Left ventricle myocardium inferior (tissue), 1 donor: ENCODE measurements at regions not wholly inside any gene's neighbourhood (a gene's known extent, or its start where the extent isn't known, plus 50 kb on each side); places are given as distances from the start of the nearest gene placed in this dataset.
"Not testable (repeated sequence)": the region's sequence is repeated elsewhere in the genome, so short reads cannot be mapped to it uniquely, and the experiment has no call there.

Source experiments
- DNase-seq: peaks from one replicate; pipeline ENCODE4 v3.0.0-alpha.2; 2020
- H3K27ac ChIP-seq: fragments of 200-600 bp; replicated peaks from 2 replicates; pipeline ENCODE4 v1.8.0; 2021
- H3K27me3 ChIP-seq: fragments of 200-600 bp; 2 replicates; pipeline ENCODE4 v1.8.0; 2021; ENCODE audit warnings: low read depth
- H3K36me3 ChIP-seq: fragments of 200-600 bp; 2 replicates; pipeline ENCODE4 v1.8.0; 2021
- H3K4me1 ChIP-seq: fragments of 200-600 bp; 2 replicates; pipeline ENCODE4 v1.8.0; 2021
- H3K4me3 ChIP-seq: fragments of 200-600 bp; 2 replicates; pipeline ENCODE4 v1.8.0; 2021; ENCODE audit warnings: mild to moderate bottlenecking, moderate library complexity
- H3K9me3 ChIP-seq: fragments of 200-600 bp; replicated peaks from 2 replicates; pipeline ENCODE4 v1.8.0; 2021
- CTCF ChIP-seq: fragments of 200-600 bp; IDR thresholded peaks from 2 replicates; pipeline ENCODE4 v1.8.0; 2021; ENCODE audit warnings: antibody characterized with exemption, mild to moderate bottlenecking, borderline replicate concordance
- intact Hi-C: fragments of 100-400 bp; cut with micrococcal nuclease; formaldehyde crosslinking; loops from one replicate; pipeline ENCODE4 v1.11.0; 2022
- donor health status: DM: no; HTN: yes; CAD: no; lungs with severe emphysema.

GRCh38 chr5:102048940-102049339, 247.1 kb downstream of the SLCO4C1 start:
- intact Hi-C loops: no loop called here
- no peak for DNase-seq
- no peak for TF ChIP-seq CTCF
- Histone ChIP-seq H3K27me3 (no peaks in the 10 kb centered on the region), H3K4me1 (no peaks in the 10 kb centered on the region), H3K27ac (no peak overlapping the region), H3K36me3 (no peaks in the 10 kb centered on the region), H3K9me3 (peaks cover 8% of the 10 kb centered on the region), H3K4me3 (no peak overlapping the region)

GRCh38 chr5:102047073-102047472, 249.0 kb downstream of the SLCO4C1 start:
- intact Hi-C loops, DNase-seq, H3K9me3 ChIP-seq, H3K4me1 ChIP-seq, H3K27ac ChIP-seq, H3K4me3 ChIP-seq, H3K27me3 ChIP-seq, H3K36me3 ChIP-seq: not testable (repeated sequence)

GRCh38 chr5:102040326-102040725, 255.8 kb downstream of the SLCO4C1 start:
- TF ChIP-seq CTCF: no peak
- Histone ChIP-seq H3K4me3 (no peak overlapping the region), H3K4me1 (no peaks in the 10 kb centered on the region), H3K9me3 (no peaks in the 10 kb centered on the region), H3K27ac (no peak overlapping the region), H3K27me3 (no peaks in the 10 kb centered on the region), H3K36me3 (no peaks in the 10 kb centered on the region)
- intact Hi-C loops: no loop called here
- no peak for DNase-seq

GRCh38 chr5:102036927-102037326, 259.2 kb downstream of the SLCO4C1 start:
- no peak for TF ChIP-seq CTCF
- Histone ChIP-seq H3K4me1 (no peaks in the 10 kb centered on the region), H3K4me3 (no peak overlapping the region), H3K27ac (no peak overlapping the region), H3K36me3 (no peaks in the 10 kb centered on the region), H3K27me3 (no peaks in the 10 kb centered on the region), H3K9me3 (no peaks in the 10 kb centered on the region)
- no peak for DNase-seq
- intact Hi-C loops: no loop called here

GRCh38 chr5:102031711-102032110, 264.4 kb downstream of the SLCO4C1 start:
- Histone ChIP-seq H3K36me3 (no peaks in the 10 kb centered on the region), H3K27me3 (no peaks in the 10 kb centered on the region), H3K27ac (no peak overlapping the region), H3K4me3 (no peak overlapping the region), H3K4me1 (no peaks in the 10 kb centered on the region), H3K9me3 (peaks cover 5% of the 10 kb centered on the region)
- TF ChIP-seq CTCF: no peak
- intact Hi-C loops: no loop called here
- no peak for DNase-seq

GRCh38 chr5:102018690-102019089, 277.4 kb downstream of the SLCO4C1 start:
- TF ChIP-seq CTCF: no peak
- Histone ChIP-seq H3K4me3 (no peak overlapping the region), H3K9me3 (peaks cover 13% of the 10 kb centered on the region), H3K27ac (no peak overlapping the region), H3K4me1 (no peaks in the 10 kb centered on the region), H3K27me3 (no peaks in the 10 kb centered on the region), H3K36me3 (no peaks in the 10 kb centered on the region)
- intact Hi-C loops: no loop called here
- DNase-seq: no peak
